ENCODE measurements at regions not wholly inside any gene's neighbourhood (a gene's known extent, or its start where the extent isn't known, plus 50 kb on each side); places are given as distances from the start of the nearest gene placed in this dataset.

- TF ChIP-seq CTCF (IDR thresholded peaks at IDR 0.05; ENCODE audit: low read depth, low read length): no peak
- TF ChIP-seq EZH2phosphoT487 (IDR thresholded peaks at IDR 0.05; ENCODE audit: low read depth): no peak
Observed at GRCh38 chr3:117141812-117142211, 432.2 kb downstream of the TUSC7 start.

All from OCI-LY3 (cell line).